ENCODE measurements at regions not wholly inside any gene's neighbourhood (a gene's known extent, or its start where the extent isn't known, plus 50 kb on each side); places are given as distances from the start of the nearest gene placed in this dataset.

DNA sequence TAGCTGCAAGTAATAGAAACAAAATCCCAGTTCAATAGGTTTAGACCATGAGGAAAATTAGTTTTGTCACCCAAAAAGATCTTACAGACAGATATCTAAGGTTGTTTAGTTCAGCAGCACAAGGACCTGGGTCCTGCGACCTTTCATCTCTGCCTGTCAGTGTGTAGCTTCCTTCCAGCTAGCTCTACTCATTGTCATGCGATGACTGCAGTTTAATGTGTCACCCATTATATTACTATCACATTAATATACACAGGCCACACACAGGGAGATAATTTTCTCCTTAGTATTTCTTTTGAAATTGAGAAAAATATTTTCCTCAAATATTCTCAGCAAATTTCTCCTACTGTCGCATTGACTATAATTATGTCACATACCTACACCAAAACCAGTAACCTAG lies 232.1 kb upstream of the ARSJ start:
- no peak for TF ChIP-seq POLR2A (IDR thresholded peaks at IDR 0.05; ENCODE audit: low read depth, low read length)
- TF ChIP-seq TAF1 (IDR thresholded peaks at IDR 0.05; ENCODE audit: borderline replicate concordance, low read depth, low read length): no peak
- TF ChIP-seq POLR2AphosphoS5 (IDR thresholded peaks at IDR 0.05; ENCODE audit: low read depth, low read length): no peak
